ENCODE measurements at regions not wholly inside any gene's neighbourhood (a gene's known extent, or its start where the extent isn't known, plus 50 kb on each side); places are given as distances from the start of the nearest gene placed in this dataset.

DNA sequence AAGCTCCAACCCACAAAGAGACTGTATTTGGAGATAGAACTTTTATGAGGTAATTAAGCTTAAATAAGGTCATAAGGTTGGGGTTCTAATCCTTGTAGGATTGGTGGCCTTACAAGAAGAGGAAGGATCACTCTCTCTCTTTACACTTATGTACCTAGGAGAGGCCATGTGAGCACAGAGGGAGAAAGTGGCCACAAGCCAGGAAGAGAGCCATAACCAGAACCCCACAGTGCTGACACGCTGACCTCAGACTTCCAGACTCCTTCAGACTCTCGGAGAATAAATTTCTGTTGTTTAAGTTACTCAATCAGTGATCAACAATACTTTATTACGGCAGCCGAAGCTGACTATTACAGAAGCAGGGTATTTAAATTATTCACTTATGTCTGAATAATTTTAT lies 430.5 kb upstream of the EPHA7 start:
- TF ChIP-seq, protein P1, sequence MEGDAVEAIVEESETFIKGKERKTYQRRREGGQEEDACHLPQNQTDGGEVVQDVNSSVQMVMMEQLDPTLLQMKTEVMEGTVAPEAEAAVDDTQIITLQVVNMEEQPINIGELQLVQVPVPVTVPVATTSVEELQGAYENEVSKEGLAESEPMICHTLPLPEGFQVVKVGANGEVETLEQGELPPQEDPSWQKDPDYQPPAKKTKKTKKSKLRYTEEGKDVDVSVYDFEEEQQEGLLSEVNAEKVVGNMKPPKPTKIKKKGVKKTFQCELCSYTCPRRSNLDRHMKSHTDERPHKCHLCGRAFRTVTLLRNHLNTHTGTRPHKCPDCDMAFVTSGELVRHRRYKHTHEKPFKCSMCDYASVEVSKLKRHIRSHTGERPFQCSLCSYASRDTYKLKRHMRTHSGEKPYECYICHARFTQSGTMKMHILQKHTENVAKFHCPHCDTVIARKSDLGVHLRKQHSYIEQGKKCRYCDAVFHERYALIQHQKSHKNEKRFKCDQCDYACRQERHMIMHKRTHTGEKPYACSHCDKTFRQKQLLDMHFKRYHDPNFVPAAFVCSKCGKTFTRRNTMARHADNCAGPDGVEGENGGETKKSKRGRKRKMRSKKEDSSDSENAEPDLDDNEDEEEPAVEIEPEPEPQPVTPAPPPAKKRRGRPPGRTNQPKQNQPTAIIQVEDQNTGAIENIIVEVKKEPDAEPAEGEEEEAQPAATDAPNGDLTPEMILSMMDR (IDR thresholded peaks at IDR 0.05): no peak
- no peak for TF ChIP-seq POLR2A (IDR thresholded peaks at IDR 0.05)
